Vagina (tissue), 2 donors: ENCODE measurements at regions not wholly inside any gene's neighbourhood (a gene's known extent, or its start where the extent isn't known, plus 50 kb on each side); places are given as distances from the start of the nearest gene placed in this dataset.

ENCODE experiments used
- POLR2AphosphoS5 ChIP-seq, 2 donors: sonication (generic); formaldehyde crosslinking; IDR thresholded peaks; one replicate each; pipeline ENCODE4 v1.9.0; 2017; ENCODE audit warnings: antibody characterized with exemption in 2 of 2, mild to moderate bottlenecking in 2 of 2, low read depth in 1 of 2; ENCODE audit not compliant: insufficient read depth in 1 of 2
- TF ChIP-seq, protein P1 (sequence below), 3 experiments: fragments of 450-650 bp in 2 of 3; fragments of 200-600 bp in 1 of 3; sonication (generic) in 1 of 3; IDR thresholded peaks; one replicate each; pipeline ENCODE4 v1.5.1; 2017 to 2019; ENCODE audit warnings: antibody characterized with exemption in 3 of 3, mild to moderate bottlenecking in 2 of 3, moderate library complexity in 2 of 3

DNA sequence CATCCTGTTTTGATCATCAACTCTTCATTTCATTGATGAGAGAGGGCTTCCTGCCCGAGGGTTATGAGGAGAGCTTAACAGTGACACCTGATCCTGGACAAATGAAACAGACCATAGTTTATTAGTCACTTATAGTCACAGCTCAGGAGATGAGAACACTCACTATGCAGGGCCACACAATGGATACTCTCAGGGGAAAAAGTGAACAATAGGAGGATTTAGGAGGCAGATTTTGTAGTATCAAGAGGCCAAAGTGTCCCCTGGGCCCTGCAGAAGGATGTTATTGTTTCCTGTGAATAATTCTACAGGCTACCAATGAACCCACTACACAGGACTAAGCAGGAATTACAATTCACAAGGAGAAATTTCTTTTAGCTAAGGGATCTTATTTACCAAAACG is 772.8 kb upstream of the MAN1A1 start:
- TF ChIP-seq, protein P1, sequence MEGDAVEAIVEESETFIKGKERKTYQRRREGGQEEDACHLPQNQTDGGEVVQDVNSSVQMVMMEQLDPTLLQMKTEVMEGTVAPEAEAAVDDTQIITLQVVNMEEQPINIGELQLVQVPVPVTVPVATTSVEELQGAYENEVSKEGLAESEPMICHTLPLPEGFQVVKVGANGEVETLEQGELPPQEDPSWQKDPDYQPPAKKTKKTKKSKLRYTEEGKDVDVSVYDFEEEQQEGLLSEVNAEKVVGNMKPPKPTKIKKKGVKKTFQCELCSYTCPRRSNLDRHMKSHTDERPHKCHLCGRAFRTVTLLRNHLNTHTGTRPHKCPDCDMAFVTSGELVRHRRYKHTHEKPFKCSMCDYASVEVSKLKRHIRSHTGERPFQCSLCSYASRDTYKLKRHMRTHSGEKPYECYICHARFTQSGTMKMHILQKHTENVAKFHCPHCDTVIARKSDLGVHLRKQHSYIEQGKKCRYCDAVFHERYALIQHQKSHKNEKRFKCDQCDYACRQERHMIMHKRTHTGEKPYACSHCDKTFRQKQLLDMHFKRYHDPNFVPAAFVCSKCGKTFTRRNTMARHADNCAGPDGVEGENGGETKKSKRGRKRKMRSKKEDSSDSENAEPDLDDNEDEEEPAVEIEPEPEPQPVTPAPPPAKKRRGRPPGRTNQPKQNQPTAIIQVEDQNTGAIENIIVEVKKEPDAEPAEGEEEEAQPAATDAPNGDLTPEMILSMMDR (IDR thresholded peaks at IDR 0.05): no peak
- no peak for TF ChIP-seq POLR2AphosphoS5 (IDR thresholded peaks at IDR 0.05; ENCODE audit: insufficient read depth in 1 of 2, low read depth in 1 of 2)
